ENCODE measurements at regions not wholly inside any gene's neighbourhood (a gene's known extent, or its start where the extent isn't known, plus 50 kb on each side); places are given as distances from the start of the nearest gene placed in this dataset.

DNA sequence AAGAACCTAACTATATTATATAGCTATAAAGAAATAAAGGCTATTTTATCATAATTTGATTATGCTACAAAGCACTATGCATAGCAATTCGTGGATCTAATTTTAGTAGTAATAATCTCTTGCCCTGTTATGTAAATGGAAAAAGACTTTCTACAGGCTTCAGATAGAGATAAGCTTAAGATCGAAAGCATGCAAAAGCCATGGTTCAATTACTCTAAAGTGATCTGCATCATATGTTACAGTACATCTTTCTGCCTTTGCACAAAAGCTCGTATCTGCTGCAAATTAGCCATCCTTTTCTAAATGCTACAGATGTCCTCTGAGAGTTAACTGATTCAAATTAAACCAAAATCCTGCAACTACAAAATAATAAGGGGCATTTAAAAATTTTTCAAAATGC, 234.8 kb upstream of the TMEM161B start:
- DNase-seq (ENCODE audit: extremely low read depth in 1 of 11, low read depth in 9 of 11, low spot score in 4 of 11) = no peak

DNA sequence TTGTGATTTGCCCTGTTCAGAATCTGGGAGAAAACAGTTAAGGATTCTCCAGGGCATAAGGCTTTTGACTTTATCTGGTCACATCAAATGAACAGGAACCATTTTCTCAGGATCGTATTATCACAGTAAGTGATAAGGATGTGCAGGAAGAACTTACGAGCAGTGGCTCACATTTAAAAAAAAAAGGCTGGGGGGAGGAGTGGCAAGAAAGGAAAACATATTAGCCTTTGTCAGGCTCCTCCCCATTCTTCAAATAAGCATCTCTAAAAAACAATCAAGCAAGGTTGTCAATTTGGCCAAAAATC, 234.3 kb upstream of the TMEM161B start:
- no peak for DNase-seq (ENCODE audit: extremely low read depth in 1 of 11, low read depth in 9 of 11, low spot score in 4 of 11)

DNA sequence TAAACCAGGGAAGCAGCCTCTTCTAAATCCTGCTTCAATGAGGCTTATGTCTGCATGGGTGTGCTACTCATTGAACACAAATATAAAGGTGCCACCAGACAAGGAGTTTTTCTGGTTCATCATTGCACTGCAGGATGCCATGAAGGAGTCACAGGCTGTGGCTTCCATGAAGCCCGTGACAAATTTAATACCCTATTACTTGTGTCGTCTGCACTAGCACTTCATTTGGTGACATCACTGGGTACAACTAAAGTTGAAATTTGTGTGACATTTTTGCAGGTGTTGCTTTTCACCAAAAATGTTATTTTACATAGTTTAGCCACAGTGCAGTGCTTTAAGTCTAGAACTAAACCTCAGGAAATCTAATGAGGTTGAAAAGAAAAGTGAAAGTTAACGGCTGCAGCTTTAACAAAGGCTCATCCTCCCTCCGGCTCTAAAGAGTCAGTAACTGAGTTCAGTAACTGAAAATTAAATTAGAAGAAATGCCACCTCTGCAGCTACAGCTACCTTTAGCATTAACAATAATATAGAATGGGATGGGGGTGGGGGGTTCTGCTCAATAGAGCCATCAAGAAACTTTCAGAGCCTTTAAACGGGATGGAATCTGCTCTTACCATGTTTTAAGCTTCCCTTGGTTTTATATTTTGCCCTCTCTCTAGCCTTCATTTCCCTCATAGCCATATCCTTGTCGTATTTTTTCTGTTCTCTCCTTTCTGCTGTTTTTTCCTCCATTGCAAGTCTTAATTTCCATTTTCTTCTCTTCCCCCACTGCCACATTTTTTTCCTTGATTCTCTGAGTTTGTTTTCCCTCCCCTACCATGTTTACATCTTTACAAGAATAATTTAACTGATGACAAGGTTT, 233.8 kb upstream of the TMEM161B start:
- DNase-seq (ENCODE audit: extremely low read depth in 1 of 11, low read depth in 9 of 11, low spot score in 4 of 11) = no peak

DNA sequence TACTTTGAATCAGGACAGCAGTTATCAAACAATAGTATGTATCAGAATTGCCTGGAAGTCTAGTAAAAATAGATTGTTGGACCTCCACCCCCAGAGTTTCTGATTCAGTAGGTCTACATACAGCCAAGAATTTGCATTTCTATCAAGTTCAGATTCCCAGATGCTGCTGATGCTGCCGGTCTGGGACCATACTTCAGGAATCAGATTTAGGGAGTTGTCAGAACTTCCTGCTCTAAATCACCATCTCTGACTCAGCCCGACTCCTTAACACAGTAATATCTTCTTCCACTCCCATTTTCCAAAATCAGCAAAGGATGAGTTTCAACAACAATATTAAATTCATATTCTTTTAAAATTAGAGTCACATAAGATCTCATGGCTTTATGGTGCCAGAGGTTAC, 227.2 kb upstream of the TMEM161B start:
- no peak for DNase-seq (ENCODE audit: extremely low read depth in 1 of 11, low read depth in 9 of 11, low spot score in 4 of 11)

DNA sequence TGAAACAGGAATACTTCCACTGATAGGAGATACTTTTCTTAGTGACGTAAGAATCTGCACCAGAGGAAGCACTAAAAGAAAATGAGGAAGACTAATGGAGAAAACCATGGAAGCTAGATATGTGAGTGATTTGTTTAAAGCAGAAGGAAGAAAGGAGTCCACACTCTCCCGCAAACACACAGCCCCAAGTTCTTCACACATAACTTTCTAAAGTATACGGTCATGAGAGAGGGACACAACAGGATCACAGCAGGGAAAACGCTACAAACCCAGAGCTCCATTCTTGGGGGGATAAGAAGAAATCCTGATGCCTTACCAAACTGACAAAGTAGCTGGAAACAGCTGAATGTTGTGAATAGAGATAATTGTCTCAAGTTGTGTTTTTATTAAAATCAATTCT, 222.2 kb upstream of the TMEM161B start:
- DNase-seq (ENCODE audit: extremely low read depth in 1 of 11, low read depth in 9 of 11, low spot score in 4 of 11) = no peak

DNA sequence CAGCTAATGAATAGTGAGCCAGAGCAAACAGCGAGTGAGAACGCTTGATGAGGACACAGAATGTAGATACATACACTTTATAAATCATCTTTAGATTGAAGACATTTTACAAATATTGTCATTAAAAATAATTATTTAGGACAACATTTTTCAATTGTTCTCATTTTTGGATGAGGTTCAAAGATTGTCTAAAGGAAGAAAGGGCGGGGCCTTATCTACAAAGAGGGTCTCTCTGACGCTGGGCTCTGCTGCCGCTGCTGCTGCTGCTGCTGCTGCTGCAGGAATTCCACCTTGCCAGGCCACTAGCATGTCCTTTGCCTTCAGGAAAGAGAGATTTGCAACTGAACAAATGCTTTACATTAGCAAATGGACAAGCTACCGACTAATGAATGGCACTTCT, 220.7 kb upstream of the TMEM161B start:
- DNase-seq (ENCODE audit: extremely low read depth in 1 of 11, low read depth in 9 of 11, low spot score in 4 of 11) = no peak

DNA sequence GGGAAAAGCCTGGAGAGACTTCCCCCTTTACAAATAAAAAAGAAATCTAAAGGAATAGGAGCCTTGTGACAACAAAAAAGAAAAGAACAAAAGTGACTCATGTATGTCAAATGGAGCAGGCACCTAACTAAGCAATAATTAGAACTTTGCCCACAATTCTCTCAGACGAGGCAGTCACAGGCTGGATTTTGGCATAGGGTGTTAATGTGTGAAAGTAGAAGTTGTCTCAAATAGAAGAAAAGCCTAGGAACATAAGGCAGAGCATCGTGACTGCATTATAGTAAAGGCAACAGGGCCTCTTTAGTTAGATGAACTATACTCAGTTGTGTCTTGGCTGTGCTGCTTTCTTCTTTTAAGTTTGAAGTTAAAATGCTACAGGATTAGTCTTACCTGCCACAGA, 219.9 kb upstream of the TMEM161B start:
- DNase-seq (ENCODE audit: extremely low read depth in 1 of 11, low read depth in 9 of 11, low spot score in 4 of 11) = no peak

DNA sequence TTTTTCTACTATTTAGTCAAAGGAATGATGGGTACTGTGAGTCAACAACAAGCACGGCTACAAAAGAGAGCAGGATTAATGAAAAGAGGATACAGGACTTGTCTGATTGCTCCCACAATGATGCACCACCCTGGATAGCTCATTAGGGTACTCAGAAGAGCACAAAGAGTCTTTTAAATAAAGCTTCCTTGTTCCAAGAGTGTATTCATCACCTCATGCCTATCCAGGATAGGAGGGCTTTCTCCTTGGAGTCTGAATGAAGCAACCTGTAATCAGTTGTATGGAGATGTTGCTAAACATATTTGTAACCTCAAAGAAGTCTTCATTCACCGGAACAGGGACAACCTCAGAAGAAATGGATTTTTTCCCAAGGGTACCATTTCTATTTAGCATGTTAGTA, 219.5 kb upstream of the TMEM161B start:
- no peak for DNase-seq (ENCODE audit: extremely low read depth in 1 of 11, low read depth in 9 of 11, low spot score in 4 of 11)

DNA sequence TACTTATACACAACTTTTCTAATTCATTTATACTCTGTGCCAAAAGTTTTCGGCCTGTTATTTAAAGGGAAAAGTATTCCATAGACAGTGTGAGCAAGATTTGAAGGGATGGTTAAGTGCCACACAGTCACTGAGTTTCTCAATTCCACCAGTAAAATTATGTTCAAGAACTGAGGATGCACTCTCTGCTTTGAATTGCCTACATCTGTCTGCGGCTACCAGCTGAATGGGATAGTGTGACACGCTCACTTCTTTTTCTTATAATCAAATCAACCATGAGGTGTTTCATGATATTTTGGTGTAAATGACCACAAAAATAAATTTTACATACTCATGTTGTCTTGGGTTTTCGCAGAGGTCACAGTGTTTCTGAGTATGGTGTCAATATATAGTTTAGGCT, 218.4 kb upstream of the TMEM161B start:
- DNase-seq (ENCODE audit: extremely low read depth in 1 of 11, low read depth in 9 of 11, low spot score in 4 of 11) = no peak

DNA sequence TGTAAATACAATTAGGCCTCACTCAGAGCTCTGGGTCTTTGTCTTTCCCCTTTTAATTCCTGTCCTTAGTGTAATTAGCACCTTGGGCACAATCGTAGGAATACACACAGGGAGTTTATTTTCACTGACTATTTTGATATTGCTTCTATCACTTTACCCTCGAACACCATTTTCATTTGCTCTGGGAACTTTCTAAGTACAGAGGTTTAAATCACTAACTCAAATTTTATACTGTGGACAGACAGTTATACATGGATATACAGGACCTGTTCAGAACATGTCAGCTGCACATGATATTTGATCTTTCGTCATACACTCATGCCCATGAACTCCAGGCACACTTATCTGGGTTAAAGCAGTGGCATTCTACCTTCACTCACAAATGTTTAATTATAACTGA, 217.8 kb upstream of the TMEM161B start:
- no peak for DNase-seq (ENCODE audit: extremely low read depth in 1 of 11, low read depth in 9 of 11, low spot score in 4 of 11)

DNA sequence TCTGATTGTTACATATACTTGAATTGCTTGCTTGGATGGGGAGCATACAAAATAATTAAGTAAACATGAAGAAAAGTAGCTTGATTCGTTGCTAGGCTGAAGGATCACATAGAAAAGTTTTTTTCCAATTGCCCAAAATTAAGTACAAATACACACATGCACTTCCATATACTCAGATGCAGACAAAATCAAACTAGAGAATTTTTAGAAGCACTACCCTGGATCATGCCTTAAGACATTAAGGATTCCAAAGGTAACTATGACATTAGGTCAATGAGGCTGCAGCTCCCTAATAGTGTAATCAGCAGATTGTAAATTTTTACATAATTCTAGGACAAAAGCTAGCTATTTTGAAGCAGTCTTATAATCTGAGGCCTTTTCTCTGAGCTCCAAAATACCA, 216.9 kb upstream of the TMEM161B start:
- DNase-seq (ENCODE audit: extremely low read depth in 1 of 11, low read depth in 9 of 11, low spot score in 4 of 11) = no peak

DNA sequence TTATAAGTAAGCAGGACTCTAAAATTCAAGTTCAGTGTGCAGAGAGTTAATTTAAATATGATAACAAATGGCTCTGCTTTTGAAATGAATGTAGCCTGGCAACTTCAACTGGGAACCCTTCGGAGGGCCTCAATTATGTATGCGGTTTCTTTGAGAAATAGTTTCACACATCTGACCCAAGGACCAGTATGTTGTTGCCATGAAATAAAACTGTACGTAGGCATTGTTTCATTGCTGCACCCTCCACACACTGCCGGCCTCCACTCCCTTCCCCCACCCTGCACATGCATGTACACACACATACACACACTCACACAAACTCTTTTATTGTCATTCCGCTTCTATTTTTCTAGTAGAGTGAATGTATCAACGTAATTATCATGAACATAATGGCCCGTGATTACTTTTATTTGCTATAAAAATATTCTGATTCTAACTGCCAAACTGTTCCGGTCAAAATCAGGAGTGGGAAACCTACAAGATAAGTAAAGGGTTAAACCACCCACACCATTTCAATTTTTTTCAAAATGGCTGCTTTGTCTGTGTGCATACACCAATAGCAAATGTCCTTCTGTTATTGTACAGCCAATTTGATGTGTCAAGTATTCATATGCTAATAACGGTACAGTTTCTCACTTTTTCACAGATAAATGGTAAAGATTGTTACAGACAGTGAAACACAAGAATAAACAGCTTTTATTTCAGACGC, 215.5 kb upstream of the TMEM161B start:
- no peak for DNase-seq (ENCODE audit: extremely low read depth in 1 of 11, low read depth in 9 of 11, low spot score in 4 of 11)

DNA sequence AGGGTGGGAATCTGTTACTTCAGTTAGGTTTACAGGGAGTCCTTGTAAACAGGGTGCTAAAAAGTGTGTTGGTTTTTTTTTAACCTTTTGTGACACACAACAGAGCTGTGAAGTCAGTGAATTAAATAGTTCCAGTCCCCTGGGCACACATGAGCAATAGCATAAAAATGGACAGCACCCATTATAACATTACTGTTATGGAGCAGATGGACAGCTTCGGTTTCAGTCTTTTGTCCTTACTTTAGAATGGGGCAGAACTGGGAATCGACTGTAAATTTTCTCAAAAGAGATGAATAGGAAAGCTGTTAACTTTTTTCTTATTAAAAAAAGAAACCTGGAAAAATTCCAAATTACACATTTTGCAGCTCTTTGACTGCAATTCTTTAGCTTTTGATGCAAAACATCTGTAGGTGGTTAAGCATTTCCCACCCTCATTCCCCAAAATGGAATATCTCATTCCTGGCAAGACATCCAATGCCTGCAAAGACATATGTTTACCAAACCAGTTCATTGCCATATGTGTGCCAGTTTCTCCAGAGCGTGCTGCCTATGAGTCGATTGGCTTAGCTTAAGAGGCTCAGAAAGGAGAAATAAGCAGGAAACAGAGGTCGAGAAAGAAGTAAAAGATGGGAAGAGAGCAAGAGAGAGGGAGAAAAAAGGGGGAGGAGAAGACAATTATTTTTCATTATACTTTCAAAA, 212.3 kb upstream of the TMEM161B start:
- peak in 1 of 11 donors; percentile 1 for DNase-seq (ENCODE audit: extremely low read depth in 1 of 11, low read depth in 9 of 11, low spot score in 4 of 11)

DNA sequence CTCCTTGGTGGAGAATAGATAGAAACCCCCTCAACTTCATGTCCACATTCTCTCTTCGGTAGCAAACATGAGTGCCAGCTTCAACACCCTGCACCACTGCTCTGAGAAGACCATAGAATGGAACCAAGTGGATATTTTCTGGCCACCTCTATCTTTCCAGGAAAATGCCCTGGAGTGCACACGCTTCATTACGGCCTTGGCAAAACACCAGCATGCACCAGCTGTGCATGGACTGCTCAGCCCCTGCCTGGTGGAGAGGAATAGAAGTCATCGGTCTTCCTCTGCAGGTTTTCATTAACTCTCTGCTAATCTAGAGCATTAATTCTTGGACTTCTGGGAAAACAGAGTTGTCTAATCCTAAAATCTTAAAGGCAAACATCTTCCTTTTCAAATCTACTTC, 211.6 kb upstream of the TMEM161B start:
- no peak for DNase-seq (ENCODE audit: extremely low read depth in 1 of 11, low read depth in 9 of 11, low spot score in 4 of 11)

DNA sequence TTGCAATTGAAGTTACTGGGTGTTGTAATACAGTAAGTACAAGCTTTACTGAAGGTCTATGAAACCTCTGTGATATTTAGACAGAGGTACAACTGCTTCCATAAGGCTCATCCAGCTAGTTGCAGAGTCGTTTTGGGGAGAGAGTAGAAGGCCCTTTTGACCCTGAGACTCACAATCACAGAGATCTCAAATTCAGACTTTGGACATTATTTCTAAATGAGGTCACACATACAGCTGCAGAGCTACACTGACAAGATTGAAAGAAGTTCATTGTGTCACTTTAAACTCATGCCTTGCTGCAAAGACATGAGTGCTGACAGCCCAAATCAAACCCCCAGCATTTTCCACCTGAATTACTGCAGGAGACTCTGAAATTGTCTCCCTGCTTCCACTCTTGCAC, 205.9 kb upstream of the TMEM161B start:
- DNase-seq (ENCODE audit: extremely low read depth in 1 of 11, low read depth in 9 of 11, low spot score in 4 of 11) = no peak

DNA sequence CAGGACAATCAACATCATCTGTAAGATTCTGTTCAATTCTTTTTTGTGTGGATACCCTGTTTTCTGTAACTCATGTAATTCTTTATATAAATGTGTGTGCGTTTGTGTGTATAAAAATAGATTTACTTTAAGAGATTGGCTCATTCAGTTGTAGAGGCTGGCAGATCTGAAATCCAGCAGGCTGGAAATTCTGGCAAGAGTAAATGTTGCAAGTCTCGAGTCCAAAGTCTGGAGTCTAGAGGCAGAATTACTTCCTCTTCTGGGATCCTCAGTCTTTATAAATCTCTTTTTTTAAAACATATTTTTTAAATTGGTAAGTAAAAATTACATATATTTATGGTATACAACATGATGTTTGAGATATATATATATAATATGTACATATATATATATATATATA, 202.1 kb upstream of the TMEM161B start:
- DNase-seq (ENCODE audit: extremely low read depth in 1 of 11, low read depth in 9 of 11, low spot score in 4 of 11) = no peak

DNA sequence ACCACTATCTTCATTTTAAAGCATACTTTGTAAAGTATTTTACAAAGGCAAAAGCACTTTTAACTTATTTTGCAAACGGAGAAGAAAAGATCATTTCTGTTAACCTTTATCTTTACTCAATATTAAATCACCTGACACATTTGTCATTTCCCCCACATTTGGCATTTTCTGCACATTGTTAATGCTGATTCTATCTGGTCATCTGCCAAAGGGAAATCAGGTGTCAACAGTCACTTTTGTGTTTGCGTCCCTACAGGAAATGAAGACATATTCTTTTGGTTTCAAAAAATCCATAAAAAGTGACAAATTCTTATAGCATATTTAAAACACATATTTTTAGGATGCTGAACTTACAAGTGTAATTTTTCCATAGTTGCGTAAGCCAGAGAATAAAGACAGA, 191.3 kb upstream of the TMEM161B start:
- DNase-seq (ENCODE audit: extremely low read depth in 1 of 11, low read depth in 9 of 11, low spot score in 4 of 11) = no peak

DNA sequence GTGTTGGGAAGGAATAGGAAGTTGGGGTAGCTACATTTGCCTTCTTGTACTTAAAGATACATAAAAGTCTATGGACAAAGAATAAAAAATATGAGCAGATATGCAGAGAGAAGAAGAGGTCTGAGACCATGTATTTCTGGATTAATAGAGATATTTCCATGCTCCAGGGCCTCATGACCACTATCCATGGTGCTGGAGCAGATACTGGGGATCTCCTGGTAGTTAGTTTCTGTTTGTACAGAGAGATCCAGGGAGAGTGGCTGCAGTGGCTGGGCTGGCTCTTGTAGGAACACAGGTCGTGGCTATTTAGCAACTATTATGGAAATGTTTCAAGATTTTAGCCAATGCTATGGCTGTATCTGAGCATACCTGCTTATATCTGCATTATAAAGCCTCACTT, 184.2 kb upstream of the TMEM161B start:
- DNase-seq (ENCODE audit: extremely low read depth in 1 of 11, low read depth in 9 of 11, low spot score in 4 of 11) = peak in 4 of 11 donors; percentile 1 to 6 (median 4)

DNA sequence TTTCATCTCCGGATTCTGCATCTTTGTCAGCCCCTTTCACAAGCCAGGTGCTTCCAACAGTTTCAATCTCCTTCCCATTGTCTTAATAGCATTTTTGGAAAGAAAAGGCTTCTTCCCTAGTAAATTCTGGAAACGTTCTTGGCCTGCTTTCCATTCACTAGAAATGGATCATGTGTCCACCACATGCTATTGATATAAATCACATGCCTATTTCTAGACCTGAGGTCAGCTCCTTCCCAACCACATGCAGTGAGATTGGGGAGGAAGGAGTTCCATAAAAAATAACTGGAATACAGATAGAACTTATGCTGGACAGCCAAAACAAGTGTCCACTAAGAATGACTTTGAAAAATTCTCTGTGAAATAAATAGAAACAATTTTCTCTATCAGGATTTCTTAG, 181.6 kb upstream of the TMEM161B start:
- no peak for DNase-seq (ENCODE audit: extremely low read depth in 1 of 11, low read depth in 9 of 11, low spot score in 4 of 11)

DNA sequence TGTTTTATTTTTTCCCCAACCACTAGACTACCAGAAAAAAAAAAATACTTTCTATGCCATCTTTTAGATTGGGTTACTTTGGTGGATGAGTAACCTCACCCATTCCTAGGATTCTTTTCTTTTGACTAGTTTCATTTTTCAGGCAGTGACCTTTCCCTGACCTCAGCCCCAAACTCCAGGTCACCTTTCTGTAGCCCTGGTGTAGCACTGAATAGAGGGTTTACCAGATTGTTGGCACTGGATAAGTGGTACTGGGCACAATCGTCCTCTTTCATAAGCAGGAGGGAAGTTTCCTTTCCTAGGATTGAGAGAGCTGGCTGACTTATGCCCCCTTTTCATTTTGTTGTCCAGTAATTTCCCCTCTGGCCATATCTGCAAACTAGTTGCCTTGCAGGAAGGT, 169.4 kb upstream of the TMEM161B start:
- no peak for DNase-seq (ENCODE audit: extremely low read depth in 1 of 11, low read depth in 9 of 11, low spot score in 4 of 11)

Data from renal cortex interstitium (tissue), 11 donors.